ENCODE measurements at regions not wholly inside any gene's neighbourhood (a gene's known extent, or its start where the extent isn't known, plus 50 kb on each side); places are given as distances from the start of the nearest gene placed in this dataset.

- Histone ChIP-seq H3K36me3 (ENCODE audit: insufficient read depth) (no peaks in the 10 kb centered on the region), H3K4me1 (ENCODE audit: insufficient read depth) (no peaks in the 10 kb centered on the region), H4K20me1 (replicated peaks; ENCODE audit: insufficient read depth) (no peaks in the 10 kb centered on the region), H2AFZ (no peak overlapping the region), H3F3A (replicated peaks; ENCODE audit: low read depth) (no peaks in the 10 kb centered on the region), H3K27me3 (ENCODE audit: insufficient read depth) (no peaks in the 10 kb centered on the region), H3K27ac (ENCODE audit: low read depth) (no peak overlapping the region), H3K4me2 (no peak overlapping the region), H3K79me2 (replicated peaks; ENCODE audit: insufficient read depth) (no peaks in the 10 kb centered on the region), H3K9me2 (ENCODE audit: insufficient read depth) (no peaks in the 10 kb centered on the region), H3K4me3 (no peak overlapping the region)
- Mint-ChIP-seq H3K4me1 (no peaks in the 10 kb centered on the region), H3K9me3 (no peaks in the 10 kb centered on the region), H3K27ac (peak overlapping the region; percentile 57; the same call in 1 of the 2 replicates), H3K27me3 (ENCODE audit: insufficient read depth, low read depth, poor library complexity) (no peaks in the 10 kb centered on the region), H3K36me3 (ENCODE audit: low read depth) (no peaks in the 10 kb centered on the region), H3K4me3 (no peak overlapping the region)
- TF ChIP-seq CREB1 (CRISPR knock-in tag; IDR thresholded peaks at IDR 0.05; ENCODE audit: low read depth) (no peak), ZNF331 (CRISPR knock-in tag; IDR thresholded peaks at IDR 0.05; ENCODE audit: low read depth) (no peak), NANOG (IDR thresholded peaks at IDR 0.05; ENCODE audit: borderline replicate concordance) (no peak), REST (IDR thresholded peaks at IDR 0.05; ENCODE audit: unreplicated experiment) (no peak), EZH2phosphoT487 (IDR thresholded peaks at IDR 0.05; ENCODE audit: unreplicated experiment) (no peak), STAT1 (IDR thresholded peaks at IDR 0.05; ENCODE audit: unreplicated experiment) (no peak), CTCF (conservative IDR thresholded peaks at IDR 0.05; ENCODE audit: low read depth in 2 of 2) (no peak), POLR2AphosphoS5 (IDR thresholded peaks at IDR 0.05; ENCODE audit: low read depth) (no peak)
- DNase-seq (ENCODE audit: low spot score) (peak; percentile 2), ATAC-seq (no peak)
Measured at GRCh38 chr13:85333506-85334020, 465.7 kb downstream of the SLITRK6 start.

GRCh38 chr13:85332615-85333014 is 466.6 kb downstream of the SLITRK6 start:
- Histone ChIP-seq H3K4me3 (no peak overlapping the region), H3K4me1 (ENCODE audit: insufficient read depth) (no peaks in the 10 kb centered on the region), H3K27ac (ENCODE audit: low read depth) (no peak overlapping the region), H3K4me2 (no peak overlapping the region), H3K27me3 (ENCODE audit: insufficient read depth) (no peaks in the 10 kb centered on the region), H3F3A (replicated peaks; ENCODE audit: low read depth) (no peaks in the 10 kb centered on the region), H2AFZ (no peak overlapping the region), H3K9me2 (ENCODE audit: insufficient read depth) (no peaks in the 10 kb centered on the region), H3K79me2 (replicated peaks; ENCODE audit: insufficient read depth) (no peaks in the 10 kb centered on the region), H4K20me1 (replicated peaks; ENCODE audit: insufficient read depth) (no peaks in the 10 kb centered on the region), H3K36me3 (ENCODE audit: insufficient read depth) (no peaks in the 10 kb centered on the region)
- Mint-ChIP-seq H3K4me1 (no peaks in the 10 kb centered on the region), H3K9me3 (no peaks in the 10 kb centered on the region), H3K36me3 (ENCODE audit: low read depth) (no peaks in the 10 kb centered on the region), H3K27ac (no peak overlapping the region), H3K4me3 (no peak overlapping the region), H3K27me3 (ENCODE audit: insufficient read depth, low read depth, poor library complexity) (no peaks in the 10 kb centered on the region)
- DNase-seq (ENCODE audit: low spot score) (no peak), ATAC-seq (no peak)
- TF ChIP-seq EZH2phosphoT487 (IDR thresholded peaks at IDR 0.05; ENCODE audit: unreplicated experiment) (no peak), CTCF (conservative IDR thresholded peaks at IDR 0.05; ENCODE audit: low read depth in 2 of 2) (no peak), REST (IDR thresholded peaks at IDR 0.05; ENCODE audit: unreplicated experiment) (no peak), STAT1 (IDR thresholded peaks at IDR 0.05; ENCODE audit: unreplicated experiment) (no peak), CREB1 (CRISPR knock-in tag; IDR thresholded peaks at IDR 0.05; ENCODE audit: low read depth) (no peak), ZNF114 (CRISPR knock-in tag; IDR thresholded peaks at IDR 0.05) (no peak), ZNF331 (CRISPR knock-in tag; IDR thresholded peaks at IDR 0.05; ENCODE audit: low read depth) (no peak), EZH2 (IDR thresholded peaks at IDR 0.05; ENCODE audit: low read depth, unreplicated experiment) (no peak), ETS1 (IDR thresholded peaks at IDR 0.05) (no peak), JUNB (IDR thresholded peaks at IDR 0.05; ENCODE audit: unreplicated experiment) (no peak)
